Ovary (tissue), 7 donors: ENCODE measurements at regions not wholly inside any gene's neighbourhood (a gene's known extent, or its start where the extent isn't known, plus 50 kb on each side); places are given as distances from the start of the nearest gene placed in this dataset.

Experiments
- DNase-seq, 5 donors: peaks; one replicate each; pipeline ENCODE4 v3.0.0-alpha.2; 2019 to 2020
- H3K27ac ChIP-seq, 2 donors: fragments of 200-600 bp; one replicate each; pipeline versions ENCODE4 v1.5.1 to v1.8.0; 2019 to 2022
- H3K27me3 ChIP-seq: fragments of 200-600 bp; one replicate; pipeline ENCODE4 v1.8.0; 2022
- H3K36me3 ChIP-seq: fragments of 200-600 bp; sonication (generic); one replicate; pipeline ENCODE4 v1.5.1; 2019
- H3K4me1 ChIP-seq: one replicate; pipeline ENCODE4 v1.8.1; 2013; ENCODE audit warnings: mild to moderate bottlenecking, moderate library complexity; ENCODE audit not compliant: insufficient read depth
- H3K4me3 ChIP-seq: fragments of 200-600 bp; sonication (generic); one replicate; pipeline ENCODE4 v1.5.1; 2017
- H3K9me3 ChIP-seq, 2 donors: fragments of 200-600 bp in 1 of 2; sonication (generic) in 1 of 2; one replicate each; pipeline versions ENCODE4 v1.5.1 to v1.8.1; 2013 to 2019; ENCODE audit warnings: mild to moderate bottlenecking in 1 of 2, moderate library complexity in 1 of 2
- CTCF ChIP-seq, 3 donors: fragments of 450-650 bp in 2 of 3; fragments of 200-600 bp in 1 of 3; IDR thresholded peaks; one replicate each; pipeline versions ENCODE4 v1.5.1 to v1.8.0; 2016 to 2022; ENCODE audit warnings: antibody characterized with exemption in 3 of 3, mild to moderate bottlenecking in 1 of 3
- EP300 ChIP-seq: sonication (generic); formaldehyde crosslinking; IDR thresholded peaks from one replicate; pipeline ENCODE4 v1.6.1; 2017; ENCODE audit warnings: antibody characterized with exemption
- POLR2A ChIP-seq: fragments of 450-650 bp; IDR thresholded peaks from one replicate; pipeline ENCODE4 v1.6.1; 2017; ENCODE audit warnings: antibody characterized with exemption, mild to moderate bottlenecking, moderate library complexity
- WGBS, 3 donors: extraction: QIAGEN DNeasy Blood & Tissue Kit in 1 of 3; methylation state at CpG; one replicate each; pipeline versions ENCODE4 v1.1.5 to v1.1.7; 2013 to 2017; 5-methylcytosine and 5-hydroxymethylcytosine counted together
- intact Hi-C, 4 donors: fragments of 100-400 bp; cut with DNase I; formaldehyde crosslinking; loops; one replicate each; pipeline versions ENCODE4 v1.11.0 to v1.15.1; 2022 to 2023
- donor health status: DM: no; HTN: no; CAD: no; lungs with moderate emphysema.
- donor health status: DM: no; HTN: no; CAD: no.
- donor health status: Bipolar disorder and iron deficiency.
- donor health status: DM: no; HTN: no; CAD: no.
- donor health status: DM: yes; HTN: yes; CAD: no.

GRCh38 chr2:62297624-62298010 is 101.7 kb downstream of the B3GNT2 start:
- Histone ChIP-seq H3K27ac (no peak overlapping the region), H3K4me1 (peaks cover 5% of the 10 kb centered on the region), H3K36me3 (no peaks in the 10 kb centered on the region), H3K27me3 (no peaks in the 10 kb centered on the region), H3K9me3 (no peaks in the 10 kb centered on the region), H3K4me3 (no peak overlapping the region)
- no peak for TF ChIP-seq POLR2A
- no peak for TF ChIP-seq CTCF (IDR thresholded peaks at IDR 0.05)
- no peak for TF ChIP-seq EP300
- intact Hi-C loops, result no loop called here
- 75 to 80% (median 80%) methylated on average over 3 of the region's 3 CpGs for WGBS, 3 donors
- DNase-seq, result no peak

GRCh38 chr2:62296832-62297623 is 101.1 kb downstream of the B3GNT2 start:
- no peak overlapping the region for H3K4me3 ChIP-seq
- intact Hi-C loops, result no loop called here
- DNase-seq, result no peak
- no peak overlapping the region for H3K27ac ChIP-seq
- H3K27me3 ChIP-seq, result no peaks in the 10 kb centered on the region
- TF ChIP-seq CTCF (IDR thresholded peaks at IDR 0.05) (no peak), EP300 (no peak), POLR2A (no peak)
- 80 to 88% (median 85%) methylated on average over 8 of the region's 8 CpGs for WGBS, 3 donors
- H3K36me3 ChIP-seq, result no peaks in the 10 kb centered on the region
- no peaks in the 10 kb centered on the region for H3K9me3 ChIP-seq
- peaks cover 5% of the 10 kb centered on the region for H3K4me1 ChIP-seq

- intact Hi-C loops, result no loop called here
- no peak for DNase-seq
- H3K9me3 ChIP-seq, result no peaks in the 10 kb centered on the region
- H3K27ac ChIP-seq, result no peak overlapping the region
- H3K4me1 ChIP-seq, result peaks cover 5% of the 10 kb centered on the region
- no peaks in the 10 kb centered on the region for H3K27me3 ChIP-seq
- H3K36me3 ChIP-seq, result no peaks in the 10 kb centered on the region
- H3K4me3 ChIP-seq, result no peak overlapping the region
- WGBS, 3 donors, result 85 to 87% (median 87%) methylated on average over 19 of the region's 19 CpGs
- no peak for TF ChIP-seq POLR2A
- no peak for TF ChIP-seq EP300
- TF ChIP-seq CTCF (IDR thresholded peaks at IDR 0.05), result no peak
Observed at GRCh38 chr2:62296034-62296831, 100.3 kb downstream of the B3GNT2 start.

GRCh38 chr2:62293490-62294271 is 97.8 kb downstream of the B3GNT2 start:
- H3K4me3 ChIP-seq, result no peak overlapping the region
- H3K36me3 ChIP-seq, result no peaks in the 10 kb centered on the region
- H3K27me3 ChIP-seq, result no peaks in the 10 kb centered on the region
- intact Hi-C loops, result no loop called here
- TF ChIP-seq POLR2A (no peak), EP300 (no peak), CTCF (IDR thresholded peaks at IDR 0.05) (no peak)
- DNase-seq, result peak; percentile 29 to 59 (median 40)
- H3K4me1 ChIP-seq, result peaks cover 5% of the 10 kb centered on the region
- no peak overlapping the region for H3K27ac ChIP-seq
- WGBS, 3 donors, result 39 to 49% (median 44%) methylated on average over 17 to 18 of the region's 18 CpGs
- no peaks in the 10 kb centered on the region for H3K9me3 ChIP-seq
